K562 (cell line): ENCODE measurements at regions not wholly inside any gene's neighbourhood (a gene's known extent, or its start where the extent isn't known, plus 50 kb on each side); places are given as distances from the start of the nearest gene placed in this dataset.
A peak's percentile ranks its signal among the peaks of the same experiment; 100 is the strongest.

Experiments
- ATAC-seq: fragments of 200-7000 bp; cut with Tn5 transposase; 3 replicates; pipeline ENCODE4 v1.9.1; 2020; ENCODE audit warnings: moderate library complexity
- BruUV-seq: library from RNA; stranded (reverse); fragments of 400-500 nt; replicated peaks from 2 replicates; lab custom pipeline; 2021; lab: Mats Ljungman, UMichigan
- CTCF ChIA-PET: fragments of 300-600 bp; formaldehyde crosslinking; extraction: SDS; loops from one replicate; lab custom pipeline; 2021; ENCODE audit warnings: low intra/inter-chr PET ratio; lab: Yijun Ruan, JAX
- POLR2A ChIA-PET: fragments of 300-600, 350-650 bp; sonication (Branson Sonifier 250); formaldehyde crosslinking; extraction: SDS; loops from one replicate; lab custom pipeline; 2021; ENCODE audit warnings: antibody characterized with exemption, inconsistent platforms; lab: Yijun Ruan, JAX
- DNase-seq, 4 experiments: peaks; one replicate each; pipeline versions ENCODE4 v3.0.0 to v3.0.0-alpha.2; 2011 to 2018; ENCODE audit warnings: low spot score in 3 of 4, mixed read lengths in 3 of 4; ENCODE audit errors: extremely low read depth in 1 of 4
- FAIRE-seq: peaks from 2 replicates; lab custom pipeline; 2011; peaks lifted over from hg19 to GRCh38; lab: Jason Lieb, UNC
- H2AFZ ChIP-seq: 2 replicates; pipeline ENCODE4 v1.6.0; 2011; ENCODE audit warnings: low read depth, low read length, control low read depth, inconsistent platforms
- H3K27ac ChIP-seq: fragments of 200-600 bp; 3 replicates; pipeline ENCODE4 v1.8.0; 2011; ENCODE audit warnings: low read depth, mild to moderate bottlenecking, control low read depth, inconsistent platforms, low read length, moderate library complexity, mixed read lengths; ENCODE audit errors: extremely low read depth
- H3K27me3 ChIP-seq, 2 experiments: fragments of 300-600 bp in 1 of 2; 2 replicates in 1 of 2; 3 replicates in 1 of 2; pipeline versions ENCODE4 v1.6.0 to v1.8.0; 2011; ENCODE audit warnings: inconsistent platforms in 2 of 2, low read length in 2 of 2, mild to moderate bottlenecking in 1 of 2, mixed read lengths in 1 of 2, moderate library complexity in 1 of 2; ENCODE audit not compliant: control insufficient read depth in 2 of 2, insufficient read depth in 2 of 2
- H3K36me3 ChIP-seq: fragments of 300-600 bp; 3 replicates; pipeline ENCODE4 v1.8.0; 2011; ENCODE audit warnings: mild to moderate bottlenecking, low read length, inconsistent platforms; ENCODE audit not compliant: control insufficient read depth, insufficient read depth
- H3K4me1 ChIP-seq, 2 experiments: fragments of 200-600 bp in 1 of 2; replicated peaks in 1 of 2; 2 replicates in 1 of 2; 3 replicates in 1 of 2; pipeline versions ENCODE4 v1.5.1 to v1.8.0; 2011; ENCODE audit warnings: inconsistent platforms in 2 of 2, low read length in 2 of 2, mild to moderate bottlenecking in 1 of 2, mixed read lengths in 1 of 2, moderate library complexity in 1 of 2; ENCODE audit not compliant: control insufficient read depth in 2 of 2, insufficient read depth in 2 of 2
- H3K4me2 ChIP-seq: 2 replicates; pipeline ENCODE4 v1.6.1; 2011; ENCODE audit warnings: low read length, control low read depth, inconsistent platforms, mixed read lengths; ENCODE audit not compliant: insufficient read depth
- H3K4me3 ChIP-seq: fragments of 200-600 bp; sonication (generic), shearing (Covaris generic); 2 replicates; pipeline ENCODE4 v1.5.1; 2016; ENCODE audit warnings: control low read depth, inconsistent platforms
- H3K79me2 ChIP-seq: fragments of 200-600 bp; 3 replicates; pipeline ENCODE4 v1.8.0; 2011; ENCODE audit warnings: low read length, inconsistent platforms; ENCODE audit not compliant: control insufficient read depth, insufficient read depth
- H3K9ac ChIP-seq, 2 experiments: 2 replicates each; pipeline versions ENCODE4 v1.6.0 to v1.6.1; 2011; ENCODE audit warnings: low read depth in 2 of 2, low read length in 2 of 2, control low read depth in 1 of 2, inconsistent platforms in 1 of 2, mild to moderate bottlenecking in 1 of 2, mixed read lengths in 1 of 2; ENCODE audit not compliant: insufficient read depth in 1 of 2
- H3K9me1 ChIP-seq: one replicate; pipeline ENCODE4 v1.6.0; 2011; ENCODE audit warnings: inconsistent platforms, mild to moderate bottlenecking, low read length, moderate library complexity; ENCODE audit not compliant: control insufficient read depth, insufficient read depth
- H3K9me3 ChIP-seq: replicated peaks from 2 replicates; pipeline ENCODE4 v1.5.1; 2011; ENCODE audit warnings: low read depth, low read length, inconsistent platforms; ENCODE audit not compliant: control insufficient read depth, insufficient read depth
- H4K20me1 ChIP-seq: replicated peaks from 2 replicates; pipeline ENCODE4 v1.6.1; 2011; ENCODE audit warnings: low read length, inconsistent platforms, mixed read lengths; ENCODE audit not compliant: control insufficient read depth, insufficient read depth
- ETV5 ChIP-seq: sonication (generic); formaldehyde crosslinking; IDR thresholded peaks from 2 replicates; pipeline ENCODE4 v1.4.0; 2020; ENCODE audit warnings: low read depth, mild to moderate bottlenecking, missing genetic modification reagents
- GATAD2A ChIP-seq: fragments of 450-650 bp; IDR thresholded peaks from 2 replicates; pipeline ENCODE4 v1.6.1; 2017
- HDGF ChIP-seq: fragments of 450-650 bp; IDR thresholded peaks from 2 replicates; pipeline ENCODE4 v1.6.1; 2016
- MEIS2 ChIP-seq: fragments of 450-650 bp; IDR thresholded peaks from 2 replicates; pipeline ENCODE4 v1.6.1; 2014; ENCODE audit warnings: mild to moderate bottlenecking; ENCODE audit not compliant: partially characterized antibody
- PHB2 ChIP-seq: fragments of 450-650 bp; IDR thresholded peaks from 2 replicates; pipeline ENCODE4 v1.6.1; 2017; ENCODE audit warnings: low read depth
- SOX6 ChIP-seq: fragments of 450-650 bp; IDR thresholded peaks from 2 replicates; pipeline ENCODE4 v1.6.1; 2014; ENCODE audit warnings: mild to moderate bottlenecking
- TAL1 ChIP-seq: fragments of 450-650 bp; IDR thresholded peaks from 2 replicates; pipeline ENCODE4 v1.6.1; 2016; ENCODE audit warnings: mild to moderate bottlenecking
- ZFPM2 ChIP-seq: fragments of 250-450 bp; sonication (Bioruptor Pico); IDR thresholded peaks from 2 replicates; pipeline ENCODE4 v1.5.1; 2022; ENCODE audit warnings: mild to moderate bottlenecking
- WGBS: fragments of 100-300 bp; shearing (Covaris generic); methylation state at CpG from one replicate; pipeline ENCODE4 v1.1.6; 2016; ENCODE audit warnings: low coverage, mixed read lengths; ENCODE audit not compliant: insufficient coverage; ENCODE audit errors: missing lambda C conversion rate; 5-methylcytosine and 5-hydroxymethylcytosine counted together
- in situ Hi-C: fragments of 300-500 bp; cut with MboI; formaldehyde crosslinking; loops from 4 replicates; pipeline ENCODE4 v1.15.0; 2018; ENCODE audit warnings: inconsistent platforms, mixed read lengths
- intact Hi-C: fragments of 100-400 bp; cut with micrococcal nuclease; formaldehyde crosslinking; loops from 2 replicates; pipeline ENCODE4 v1.14.2; 2022
- TF ChIP-seq, protein P1 (sequence below): fragments of 450-650 bp; IDR thresholded peaks from 2 replicates; pipeline ENCODE4 v1.7.1; 2018; ENCODE audit warnings: mild to moderate bottlenecking, low read depth; ENCODE audit not compliant: partially characterized antibody
- TF ChIP-seq, protein P2 (sequence below): fragments of 150-350 bp; conservative IDR thresholded peaks from 2 replicates; pipeline ENCODE4 v1.6.1; 2014; ENCODE audit warnings: low read length

DNA sequence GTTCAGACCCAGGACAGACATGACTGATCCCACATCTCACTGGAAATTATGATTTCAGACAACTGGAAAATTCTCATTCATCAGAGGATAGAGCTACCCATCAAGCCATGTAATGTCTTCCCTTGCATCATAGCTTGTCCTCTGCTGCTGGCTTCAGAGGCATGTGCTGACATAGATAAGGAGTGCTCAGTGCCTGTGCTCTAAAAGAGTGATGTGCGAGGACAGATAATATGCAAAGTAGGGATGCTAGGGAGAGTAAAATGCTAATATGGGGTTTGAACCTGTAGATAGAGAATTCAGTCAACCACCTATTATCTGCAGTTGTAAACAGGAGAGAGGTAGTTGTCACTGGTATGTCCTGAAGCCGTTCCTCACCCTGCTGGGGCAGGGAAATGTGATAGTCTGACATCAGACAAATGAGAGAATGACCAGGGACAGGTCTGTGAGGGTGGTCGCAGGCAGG lies 349.7 kb upstream of the CCL2 start:
- H3K4me1 ChIP-seq: peaks cover 34 to 89% of the 10 kb centered on the region in 2 experiments; a peak in 4 of 5 replicates
- H3K4me2 ChIP-seq: peak overlapping the region; percentile 68
- in situ Hi-C loops (no loop called here), intact Hi-C loops (loop anchor here (2.0 kb wide), 1 partner anchor 17 kb away; no protein-coding TSS in a partner anchor)
- WGBS: 4% methylated on average over 3 of the region's 3 CpGs
- H3K27me3 ChIP-seq: no peaks in the 10 kb centered on the region
- peak overlapping the region in 1 of 2 experiments; percentile 45; a peak in 2 of 4 replicates for H3K9ac ChIP-seq
- peak; percentile 97 for FAIRE-seq
- ATAC-seq: peak; percentile 92
- H4K20me1 ChIP-seq: no peaks in the 10 kb centered on the region
- DNase-seq: peak; percentile 79 to 94 (median 85)
- POLR2A ChIA-PET: interaction anchor here (0.6 to 2.5 kb wide), 8 partner anchors 9 to 350 kb away, joined by 3 to 21 read pairs (median 5); no protein-coding TSS in a partner anchor
- no peaks in the 10 kb centered on the region for H3K9me3 ChIP-seq
- no TSS peak for BruUV-seq
- no peaks in the 10 kb centered on the region for H3K9me1 ChIP-seq
- H3K79me2 ChIP-seq: no peaks in the 10 kb centered on the region
- peak overlapping the region; percentile 81 for H3K27ac ChIP-seq
- H2AFZ ChIP-seq: no peak overlapping the region
- H3K36me3 ChIP-seq: no peaks in the 10 kb centered on the region
- no peak overlapping the region for H3K4me3 ChIP-seq
- CTCF ChIA-PET: no interaction called here
- TF ChIP-seq, protein P1, sequence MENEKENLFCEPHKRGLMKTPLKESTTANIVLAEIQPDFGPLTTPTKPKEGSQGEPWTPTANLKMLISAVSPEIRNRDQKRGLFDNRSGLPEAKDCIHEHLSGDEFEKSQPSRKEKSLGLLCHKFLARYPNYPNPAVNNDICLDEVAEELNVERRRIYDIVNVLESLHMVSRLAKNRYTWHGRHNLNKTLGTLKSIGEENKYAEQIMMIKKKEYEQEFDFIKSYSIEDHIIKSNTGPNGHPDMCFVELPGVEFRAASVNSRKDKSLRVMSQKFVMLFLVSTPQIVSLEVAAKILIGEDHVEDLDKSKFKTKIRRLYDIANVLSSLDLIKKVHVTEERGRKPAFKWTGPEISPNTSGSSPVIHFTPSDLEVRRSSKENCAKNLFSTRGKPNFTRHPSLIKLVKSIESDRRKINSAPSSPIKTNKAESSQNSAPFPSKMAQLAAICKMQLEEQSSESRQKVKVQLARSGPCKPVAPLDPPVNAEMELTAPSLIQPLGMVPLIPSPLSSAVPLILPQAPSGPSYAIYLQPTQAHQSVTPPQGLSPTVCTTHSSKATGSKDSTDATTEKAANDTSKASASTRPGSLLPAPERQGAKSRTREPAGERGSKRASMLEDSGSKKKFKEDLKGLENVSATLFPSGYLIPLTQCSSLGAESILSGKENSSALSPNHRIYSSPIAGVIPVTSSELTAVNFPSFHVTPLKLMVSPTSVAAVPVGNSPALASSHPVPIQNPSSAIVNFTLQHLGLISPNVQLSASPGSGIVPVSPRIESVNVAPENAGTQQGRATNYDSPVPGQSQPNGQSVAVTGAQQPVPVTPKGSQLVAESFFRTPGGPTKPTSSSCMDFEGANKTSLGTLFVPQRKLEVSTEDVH: peak; percentile 48
- TF ChIP-seq ZFPM2 (CRISPR knock-in tag): no peak
- TF ChIP-seq MEIS2: peak; percentile 97
- TF ChIP-seq GATAD2A: peak; percentile 97
- TF ChIP-seq PHB2: peak; percentile 96
- TF ChIP-seq, protein P2, sequence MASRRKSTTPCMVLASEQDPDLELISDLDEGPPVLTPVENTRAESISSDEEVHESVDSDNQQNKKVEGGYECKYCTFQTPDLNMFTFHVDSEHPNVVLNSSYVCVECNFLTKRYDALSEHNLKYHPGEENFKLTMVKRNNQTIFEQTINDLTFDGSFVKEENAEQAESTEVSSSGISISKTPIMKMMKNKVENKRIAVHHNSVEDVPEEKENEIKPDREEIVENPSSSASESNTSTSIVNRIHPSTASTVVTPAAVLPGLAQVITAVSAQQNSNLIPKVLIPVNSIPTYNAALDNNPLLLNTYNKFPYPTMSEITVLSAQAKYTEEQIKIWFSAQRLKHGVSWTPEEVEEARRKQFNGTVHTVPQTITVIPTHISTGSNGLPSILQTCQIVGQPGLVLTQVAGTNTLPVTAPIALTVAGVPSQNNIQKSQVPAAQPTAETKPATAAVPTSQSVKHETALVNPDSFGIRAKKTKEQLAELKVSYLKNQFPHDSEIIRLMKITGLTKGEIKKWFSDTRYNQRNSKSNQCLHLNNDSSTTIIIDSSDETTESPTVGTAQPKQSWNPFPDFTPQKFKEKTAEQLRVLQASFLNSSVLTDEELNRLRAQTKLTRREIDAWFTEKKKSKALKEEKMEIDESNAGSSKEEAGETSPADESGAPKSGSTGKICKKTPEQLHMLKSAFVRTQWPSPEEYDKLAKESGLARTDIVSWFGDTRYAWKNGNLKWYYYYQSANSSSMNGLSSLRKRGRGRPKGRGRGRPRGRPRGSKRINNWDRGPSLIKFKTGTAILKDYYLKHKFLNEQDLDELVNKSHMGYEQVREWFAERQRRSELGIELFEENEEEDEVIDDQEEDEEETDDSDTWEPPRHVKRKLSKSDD: no peak
- peak; percentile 98 for TF ChIP-seq SOX6
- no peak for TF ChIP-seq ETV5 (CRISPR knock-in tag)
- TF ChIP-seq TAL1: peak; percentile 99
- no peak for TF ChIP-seq HDGF
